Umbilical cord (tissue), 1 donor: ENCODE measurements at regions not wholly inside any gene's neighbourhood (a gene's known extent, or its start where the extent isn't known, plus 50 kb on each side); places are given as distances from the start of the nearest gene placed in this dataset.

Source experiments
- DNase-seq: peaks from one replicate; pipeline ENCODE4 v3.0.0-alpha.2; 2015; ENCODE audit warnings: low spot score

GRCh38 chr18:24935896-24936295 is 416.1 kb downstream of the ZNF521 start:
- peak; percentile 31 for DNase-seq

DNA sequence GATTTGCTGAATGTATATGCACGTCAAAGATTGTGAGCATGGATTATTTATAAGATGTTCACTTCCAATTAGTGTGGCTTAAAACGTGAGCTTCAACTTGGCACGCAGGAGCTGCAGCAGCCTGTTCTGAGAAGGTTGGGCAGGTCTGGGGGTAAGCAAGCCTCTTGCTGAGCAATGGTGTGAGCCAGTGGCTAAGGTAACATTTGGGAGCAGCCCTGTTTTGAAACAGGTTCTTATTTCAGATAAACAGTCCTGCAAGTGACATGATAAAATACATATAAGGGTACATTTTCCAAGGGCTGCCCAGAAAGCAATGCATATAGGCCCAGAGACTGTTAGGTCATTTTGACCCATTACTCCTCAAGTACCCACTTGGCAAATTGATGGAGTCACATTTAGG is 415.3 kb downstream of the ZNF521 start:
- no peak for DNase-seq

DNA sequence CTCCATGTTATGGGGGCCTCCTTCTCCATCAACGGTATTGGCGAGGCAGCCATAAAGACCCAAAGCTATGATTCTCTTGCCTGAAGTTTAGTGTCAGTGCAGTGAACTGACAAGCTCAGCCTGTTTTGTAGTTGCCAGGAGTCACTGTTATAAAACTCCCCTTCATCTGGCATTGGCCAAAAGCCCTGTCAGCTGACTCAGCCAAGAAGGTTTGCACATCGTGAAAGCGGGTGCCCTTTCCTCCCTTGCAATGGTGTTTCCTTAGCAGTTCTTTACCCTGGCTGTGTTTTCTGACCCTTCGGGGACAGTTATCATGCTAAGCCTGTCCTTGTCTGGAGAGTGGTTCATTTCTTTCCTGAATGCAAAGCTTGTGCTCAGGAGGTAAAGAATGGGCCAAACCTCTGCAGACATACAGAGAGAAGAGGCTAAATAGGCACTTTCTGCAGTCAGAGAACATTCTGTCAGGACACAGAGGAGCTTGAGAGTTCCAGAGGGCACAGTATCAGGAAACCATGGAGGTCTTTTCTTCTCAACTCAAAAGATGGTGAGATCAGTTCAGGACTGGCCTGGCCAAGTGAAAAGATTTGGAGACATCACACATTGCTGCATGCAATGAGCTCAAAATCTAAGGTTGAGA is 414.2 kb downstream of the ZNF521 start:
- DNase-seq: no peak

- no peak for DNase-seq
These were observed 411.6 kb downstream of the ZNF521 start for GRCh38 chr18:24940416-24940815.

DNA sequence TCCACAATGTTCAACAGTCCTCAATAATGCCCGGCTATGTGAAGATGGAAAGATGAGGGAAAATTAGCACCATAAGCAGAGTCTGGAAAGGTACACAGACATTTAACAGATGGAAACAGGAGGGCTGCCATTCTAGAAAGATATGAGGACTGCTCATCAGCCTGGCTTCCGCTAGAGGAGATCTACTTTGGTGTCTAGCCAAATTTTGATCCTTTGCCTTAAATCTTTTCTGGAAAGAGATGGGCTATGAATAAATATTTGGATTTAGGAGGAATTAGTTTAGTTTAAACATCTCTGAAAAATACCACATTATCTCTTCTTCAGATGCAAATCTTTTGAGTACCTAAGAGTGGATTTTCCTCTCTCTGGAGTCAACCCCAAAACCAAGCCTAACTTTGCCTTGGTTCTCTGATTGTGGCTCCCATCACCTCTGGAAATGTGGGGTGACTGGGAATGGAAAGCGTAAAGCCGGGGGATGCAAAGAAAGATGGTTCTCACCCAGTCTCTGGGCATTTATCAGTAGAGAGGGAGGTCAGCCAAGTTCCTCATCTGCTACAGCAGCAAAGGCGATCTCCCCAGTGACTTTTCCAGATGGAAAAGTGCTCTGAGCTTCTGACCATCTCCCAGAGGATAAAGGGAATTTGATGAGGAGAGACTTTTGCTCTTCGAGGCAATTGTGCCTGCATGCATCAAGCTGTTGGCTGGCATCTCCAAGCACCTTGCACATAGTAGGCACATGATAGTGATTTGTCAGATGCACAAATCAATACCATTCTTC is 410.6 kb downstream of the ZNF521 start:
- peak; percentile 89 for DNase-seq

DNA sequence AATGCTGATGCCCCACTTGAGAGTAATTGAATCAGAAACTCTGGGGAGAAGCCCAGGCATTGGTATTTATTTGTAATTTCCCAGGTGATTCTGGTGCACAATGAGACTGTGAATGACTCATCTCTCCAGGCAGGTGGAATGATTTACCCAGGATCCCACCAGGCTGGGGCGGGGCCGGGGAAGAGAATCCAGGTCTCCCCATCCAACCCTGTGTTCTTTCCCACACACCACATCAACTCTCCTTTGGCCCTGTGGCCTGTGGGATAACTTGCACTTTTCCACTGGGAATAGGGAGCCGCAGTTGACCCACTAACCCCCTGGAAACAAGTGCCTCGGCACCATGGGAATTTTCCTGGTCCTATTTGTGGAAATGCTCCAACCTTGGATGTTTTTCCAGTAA is 409.8 kb downstream of the ZNF521 start:
- DNase-seq: no peak

GRCh38 chr18:24947521-24948305 is 404.3 kb downstream of the ZNF521 start:
- no peak for DNase-seq

GRCh38 chr18:24949908-24950307 is 402.1 kb downstream of the ZNF521 start:
- DNase-seq: no peak

DNA sequence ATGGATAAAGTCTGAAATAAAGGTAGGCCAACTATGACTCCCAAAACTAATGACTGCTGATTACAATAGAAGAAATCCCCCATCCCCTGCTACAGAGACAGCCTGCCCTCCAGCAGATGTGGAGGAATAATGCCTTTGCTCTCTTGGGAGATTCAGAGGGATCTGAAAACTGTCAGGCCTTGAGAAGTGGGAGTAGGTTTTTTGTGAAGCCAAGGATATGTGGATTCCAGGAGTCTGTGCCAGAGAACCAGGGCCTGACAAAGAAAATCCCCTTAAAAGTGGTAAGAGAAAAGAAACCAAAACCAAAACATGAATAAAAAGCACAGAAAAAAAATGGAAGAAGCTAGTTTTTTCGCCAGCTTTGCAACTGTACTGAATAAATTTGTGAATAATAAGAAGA is 397.6 kb downstream of the ZNF521 start:
- DNase-seq: peak; percentile 79

DNA sequence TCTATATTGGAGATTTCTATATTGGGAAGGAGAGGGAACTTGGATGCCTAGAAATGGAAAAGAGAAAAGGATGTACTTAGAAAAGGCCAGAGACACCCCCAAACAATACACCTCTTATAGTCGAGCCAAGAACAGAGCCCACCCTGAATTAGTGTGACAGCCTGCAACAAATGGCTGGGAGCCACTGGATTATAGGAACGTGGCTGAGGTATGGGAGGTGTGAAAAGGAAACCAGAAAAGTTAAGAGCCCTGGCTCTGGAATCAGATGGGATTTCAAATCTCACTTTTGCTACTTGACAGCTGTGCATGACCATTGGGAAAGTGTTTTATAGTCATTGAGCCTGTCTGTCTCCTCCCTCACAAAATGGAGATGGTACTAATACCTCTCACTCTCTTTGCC is 394.0 kb downstream of the ZNF521 start:
- no peak for DNase-seq

DNA sequence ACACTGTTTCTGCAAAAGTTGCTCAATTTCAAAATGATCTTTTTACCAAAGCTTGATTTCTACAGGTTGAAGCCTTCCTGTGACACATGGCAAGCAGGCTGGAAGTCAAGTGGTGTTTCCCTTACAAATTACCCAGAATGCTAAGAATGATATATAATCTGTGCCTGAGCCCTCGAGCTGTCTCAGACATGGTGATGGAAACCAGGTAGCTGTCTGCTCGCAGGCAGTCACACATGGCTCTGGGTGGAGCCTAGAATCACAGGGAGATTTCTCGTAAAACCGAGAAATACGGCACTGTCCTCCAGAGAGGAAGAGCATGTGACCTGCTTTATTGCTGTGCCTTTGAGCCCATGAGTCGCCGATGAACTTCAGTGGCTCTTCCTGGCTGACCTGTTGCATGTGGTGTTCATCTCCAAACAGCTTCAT is 392.9 kb downstream of the ZNF521 start:
- peak; percentile 94 for DNase-seq

- DNase-seq: no peak
These were observed 387.8 kb downstream of the ZNF521 start for GRCh38 chr18:24964216-24964615.

DNA sequence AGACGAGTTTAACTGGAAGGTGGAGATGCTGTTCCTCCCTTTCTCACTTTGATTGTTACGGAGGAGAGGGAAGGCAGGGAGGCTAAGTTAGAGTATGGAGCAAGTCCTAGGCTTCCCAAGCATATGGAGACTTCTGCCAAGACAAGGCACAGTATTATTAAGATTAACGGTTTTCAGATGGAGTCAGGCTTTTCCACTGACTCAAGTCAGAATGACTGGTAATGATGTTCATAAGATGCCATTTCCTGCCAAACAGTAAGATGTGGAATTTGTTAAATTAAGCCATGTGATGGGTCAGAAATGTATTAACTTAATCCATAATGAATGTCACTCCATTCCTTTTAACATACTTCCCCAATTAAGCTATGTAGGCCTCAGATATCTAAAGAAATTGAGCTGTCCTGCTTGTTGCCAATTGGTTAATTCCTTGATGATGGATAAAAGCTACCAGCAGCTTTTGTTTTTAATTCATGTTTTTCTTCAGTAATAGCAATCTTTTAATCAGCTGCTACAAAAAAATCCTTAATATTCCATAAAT is 383.7 kb downstream of the ZNF521 start:
- no peak for DNase-seq

DNA sequence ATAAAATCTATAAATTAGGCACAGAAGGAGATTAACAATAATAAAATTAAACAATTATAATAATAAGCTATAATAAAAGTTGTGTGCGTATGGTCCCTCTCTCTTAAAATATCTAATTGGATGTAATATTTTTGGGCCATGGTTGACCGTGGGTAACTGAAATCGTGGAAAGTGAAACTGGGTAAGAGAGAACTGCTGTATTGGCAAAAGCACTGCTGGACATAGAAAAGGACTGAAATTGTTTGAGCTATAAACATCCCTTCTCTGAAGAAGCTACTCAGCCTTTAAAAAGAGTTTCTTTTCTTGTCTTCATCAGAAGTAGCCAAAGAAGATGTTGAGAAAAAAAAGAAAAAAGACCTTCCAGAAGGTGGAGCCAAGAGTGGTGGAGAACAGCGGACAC is 379.4 kb downstream of the ZNF521 start:
- no peak for DNase-seq

- DNase-seq: no peak
These were observed 377.5 kb downstream of the ZNF521 start for GRCh38 chr18:24974431-24974830.

GRCh38 chr18:24975496-24976372 is 376.2 kb downstream of the ZNF521 start:
- DNase-seq: no peak

- DNase-seq: no peak
These were observed 375.5 kb downstream of the ZNF521 start for GRCh38 chr18:24976502-24976901.

- DNase-seq: no peak
These were observed 372.7 kb downstream of the ZNF521 start for GRCh38 chr18:24979235-24979634.

DNA sequence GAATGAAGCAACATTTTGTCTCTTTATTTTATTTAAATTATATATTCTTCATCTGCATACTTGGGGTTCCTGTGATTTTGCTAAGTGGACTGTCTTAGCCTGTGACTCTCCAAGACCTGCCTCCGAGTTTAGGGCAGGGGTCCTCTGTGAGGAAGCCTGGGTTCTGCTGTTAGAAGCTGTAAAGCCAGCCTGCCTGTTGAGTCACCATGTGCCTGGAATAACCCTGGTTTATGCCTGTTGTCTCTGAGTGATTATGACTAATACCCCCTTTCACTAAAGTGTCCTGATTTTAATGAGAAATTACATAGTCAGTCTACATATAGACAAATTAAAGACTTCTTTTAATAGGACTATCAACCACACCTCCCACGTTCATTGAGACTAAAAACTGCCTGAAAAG is 369.1 kb downstream of the ZNF521 start:
- DNase-seq: peak; percentile 25

DNA sequence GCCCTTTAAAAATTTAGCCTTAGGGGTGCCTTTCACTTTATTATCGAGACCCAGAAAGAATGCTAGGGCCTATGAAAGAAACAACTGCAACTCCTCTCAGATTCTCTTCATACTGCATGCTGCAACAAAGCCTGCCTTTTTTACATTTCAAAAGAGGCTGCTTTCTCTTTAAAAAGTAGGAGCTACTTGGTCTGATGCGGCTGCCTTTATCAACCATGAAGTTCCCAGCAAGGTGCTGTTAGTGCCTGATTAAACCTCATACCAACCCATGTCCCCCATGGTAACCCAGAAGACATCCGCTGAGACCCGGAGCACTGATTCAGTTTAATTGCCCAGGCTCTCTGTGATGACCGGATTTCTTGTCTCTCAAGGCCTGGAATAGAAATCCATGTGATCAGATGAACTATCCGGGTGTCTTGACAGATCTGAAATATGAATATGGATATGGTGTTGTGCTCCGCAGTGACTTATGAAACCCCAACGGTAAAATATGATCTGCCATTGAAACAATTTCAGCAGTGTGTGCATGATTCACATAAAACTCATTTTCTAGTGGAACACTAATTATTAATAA is 368.3 kb downstream of the ZNF521 start:
- no peak for DNase-seq

GRCh38 chr18:24985586-24985985 is 366.4 kb downstream of the ZNF521 start:
- DNase-seq: peak; percentile 42
